ENCODE measurements at regions not wholly inside any gene's neighbourhood (a gene's known extent, or its start where the extent isn't known, plus 50 kb on each side); places are given as distances from the start of the nearest gene placed in this dataset.

GRCh38 chr5:124240732-124241131 is 505.7 kb downstream of the ZNF608 start:
- Histone ChIP-seq H3K27ac (ENCODE audit: insufficient read length, low read depth, low read length) (no peak overlapping the region), H3K14ac (ENCODE audit: insufficient read depth, low read length) (no peak overlapping the region), H3T11ph (ENCODE audit: low read length) (no peak overlapping the region), H3K4ac (ENCODE audit: low read depth, low read length) (no peak overlapping the region), H2BK15ac (ENCODE audit: low read depth, low read length) (no peak overlapping the region), H2BK12ac (ENCODE audit: insufficient read length, low read depth, low read length) (no peak overlapping the region), H3K27me3 (ENCODE audit: insufficient read depth, low read length) (no peaks in the 10 kb centered on the region), H2BK120ac (ENCODE audit: low read depth, low read length, poor library complexity, severe bottlenecking) (no peak overlapping the region), H3K9ac (ENCODE audit: extremely low read depth, insufficient read length, low read length) (no peak overlapping the region), H3K4me2 (ENCODE audit: insufficient read depth, insufficient read length, low read length) (no peak overlapping the region), H3K9me3 (ENCODE audit: control insufficient read depth, low read depth, low read length) (peaks cover 11% of the 10 kb centered on the region), H4K91ac (ENCODE audit: insufficient read length, low read depth, low read length) (no peak overlapping the region), H4K5ac (ENCODE audit: insufficient read length, low read depth, low read length) (no peak overlapping the region), H2AFZ (ENCODE audit: low read length) (no peak overlapping the region), H3K18ac (ENCODE audit: insufficient read length, low read depth, low read length) (no peak overlapping the region), H2BK20ac (ENCODE audit: low read depth, low read length, poor library complexity, severe bottlenecking) (no peak overlapping the region), H2AK5ac (ENCODE audit: insufficient read length, low read length) (no peak overlapping the region), H3K79me2 (ENCODE audit: insufficient read depth, low read length) (no peaks in the 10 kb centered on the region), H3K23ac (ENCODE audit: insufficient read length, low read depth, low read length) (no peak overlapping the region), H4K20me1 (ENCODE audit: control insufficient read depth, insufficient read depth, insufficient read length) (no peaks in the 10 kb centered on the region), H2BK5ac (ENCODE audit: insufficient read length, low read length) (no peak overlapping the region), H4K8ac (replicated peaks; ENCODE audit: insufficient read length, low read depth, low read length) (no peak overlapping the region), H3K56ac (ENCODE audit: insufficient read length, low read depth, low read length) (no peak overlapping the region), H3K4me1 (ENCODE audit: insufficient read depth, low read length) (peaks cover 6% of the 10 kb centered on the region), H3K23me2 (ENCODE audit: insufficient read length, low read depth, low read length, poor library complexity, severe bottlenecking) (no peaks in the 10 kb centered on the region), H3K79me1 (ENCODE audit: insufficient read depth, low read depth, low read length, poor library complexity, severe bottlenecking) (no peaks in the 10 kb centered on the region)
- Mint-ChIP-seq H3K27me3 (ENCODE audit: low read depth) (no peaks in the 10 kb centered on the region; the same call in 1 of the 2 replicates), H3K4me3 (no peak overlapping the region), H3K27ac (no peak overlapping the region; a peak in 1 of 7 replicates), H3K36me3 (ENCODE audit: insufficient read depth in 1 of 3, low read depth in 3 of 3) (peaks cover 26 to 43% (median 30%) of the 10 kb centered on the region in 3 experiments), H3K9me3 (peaks cover 30 to 33% of the 10 kb centered on the region in 2 experiments), H3K4me1 (peaks cover 18 to 25% of the 10 kb centered on the region in 2 experiments)
- no peak for TF ChIP-seq CTCF (conservative IDR thresholded peaks at IDR 0.05)
- no peak for DNase-seq
- WGBS (ENCODE audit: extremely low coverage, insufficient read length, low lambda C conversion rate) = no CpG with 5 or more reads among the region's 1 CpG
